Panc1 (cell line): ENCODE measurements at regions not wholly inside any gene's neighbourhood (a gene's known extent, or its start where the extent isn't known, plus 50 kb on each side); places are given as distances from the start of the nearest gene placed in this dataset.
A peak's percentile ranks its signal among the peaks of the same experiment; 100 is the strongest.

Source experiments
- ATAC-seq: fragments of 200-7000 bp; cut with Tn5 transposase; 2 replicates; pipeline ENCODE4 v1.9.1; 2020; ENCODE audit warnings: mild to moderate bottlenecking, moderate library complexity
- BruUV-seq: library from RNA; stranded (reverse); fragments of 400-500 nt; replicated peaks from 2 replicates; lab custom pipeline; 2021; lab: Mats Ljungman, UMichigan
- CTCF ChIA-PET: fragments of 300-600 bp; sonication (Branson Sonifier 250); formaldehyde crosslinking; loops from one replicate; lab custom pipeline; 2022; ENCODE audit warnings: antibody characterized with exemption; lab: Charles Lee
- POLR2A ChIA-PET: fragments of 300-600 bp; sonication (Branson Sonifier 250); formaldehyde crosslinking; loops from one replicate; lab custom pipeline; 2022; ENCODE audit warnings: antibody characterized with exemption; lab: Charles Lee
- DNase-seq: peaks from one replicate; pipeline ENCODE4 v3.0.0-alpha.2; 2010; ENCODE audit warnings: low read depth, low spot score
- H3K27ac ChIP-seq: 2 replicates; pipeline ENCODE4 v1.5.1; 2011; ENCODE audit warnings: mild to moderate bottlenecking, low read length, inconsistent platforms
- H3K27me3 ChIP-seq: fragments of 200-500 bp; sonication (Bioruptor generic); 2 replicates; pipeline ENCODE4 v1.6.0; 2014; ENCODE audit warnings: low read length, inconsistent platforms; ENCODE audit not compliant: control insufficient read depth, insufficient read depth
- H3K36me3 ChIP-seq: fragments of 200-500 bp; sonication (Bioruptor generic); 2 replicates; pipeline ENCODE4 v1.5.1; 2014; ENCODE audit warnings: inconsistent platforms, mild to moderate bottlenecking, low read length, moderate library complexity; ENCODE audit not compliant: control insufficient read depth, insufficient read depth
- H3K4me1 ChIP-seq: 2 replicates; pipeline ENCODE4 v1.5.1; 2011; ENCODE audit warnings: inconsistent platforms, mild to moderate bottlenecking, low read length, moderate library complexity; ENCODE audit not compliant: control insufficient read depth, insufficient read depth
- H3K4me3 ChIP-seq, 2 experiments: 2 replicates each; pipeline ENCODE4 v1.5.1; 2011 to 2012; ENCODE audit warnings: low read depth in 2 of 2, low read length in 2 of 2, mild to moderate bottlenecking in 2 of 2, inconsistent platforms in 1 of 2, moderate library complexity in 1 of 2
- H3K9me3 ChIP-seq: fragments of 200-500 bp; sonication (Bioruptor generic); 2 replicates; pipeline ENCODE4 v1.5.1; 2014; ENCODE audit warnings: low read depth, mild to moderate bottlenecking, inconsistent platforms, low read length, moderate library complexity; ENCODE audit not compliant: control insufficient read depth, insufficient read depth
- POLR2AphosphoS5 ChIP-seq: IDR thresholded peaks from 2 replicates; pipeline ENCODE4 v1.6.1; 2012; ENCODE audit warnings: mild to moderate bottlenecking, low read depth, low read length, moderate library complexity
- SIN3A ChIP-seq: IDR thresholded peaks from 2 replicates; pipeline ENCODE4 v1.6.1; 2012; ENCODE audit warnings: low read depth, mild to moderate bottlenecking, low read length, moderate library complexity, borderline replicate concordance; ENCODE audit not compliant: insufficient read depth
- TCF7L2 ChIP-seq: IDR thresholded peaks from 2 replicates; pipeline ENCODE4 v1.6.1; 2011; ENCODE audit warnings: mild to moderate bottlenecking, low read depth, low read length, inconsistent platforms
- in situ Hi-C: cut with HindIII; loops from 2 replicates; pipeline ENCODE4 v1.10.0; 2016; ENCODE audit warnings: low sequenced_read_pairs, low pct_unique_long_range_greater_than_20kb
- intact Hi-C: fragments of 100-400 bp; cut with micrococcal nuclease; formaldehyde crosslinking; loops from one replicate; pipeline ENCODE4 v1.10.0; 2022; ENCODE audit not compliant: unreplicated experiment
- TF ChIP-seq, protein P1 (sequence below), 2 experiments: IDR thresholded peaks; 2 replicates each; pipeline ENCODE4 v1.6.1; 2011 to 2012; ENCODE audit warnings: low read depth in 2 of 2, control low read depth in 1 of 2, low read length in 1 of 2, mild to moderate bottlenecking in 1 of 2, moderate library complexity in 1 of 2; ENCODE audit not compliant: insufficient read depth in 1 of 2
- TF ChIP-seq, protein P2 (sequence below): fragments of 450-650 bp; IDR thresholded peaks from 2 replicates; pipeline ENCODE4 v1.5.1; 2017; ENCODE audit warnings: mild to moderate bottlenecking

DNA sequence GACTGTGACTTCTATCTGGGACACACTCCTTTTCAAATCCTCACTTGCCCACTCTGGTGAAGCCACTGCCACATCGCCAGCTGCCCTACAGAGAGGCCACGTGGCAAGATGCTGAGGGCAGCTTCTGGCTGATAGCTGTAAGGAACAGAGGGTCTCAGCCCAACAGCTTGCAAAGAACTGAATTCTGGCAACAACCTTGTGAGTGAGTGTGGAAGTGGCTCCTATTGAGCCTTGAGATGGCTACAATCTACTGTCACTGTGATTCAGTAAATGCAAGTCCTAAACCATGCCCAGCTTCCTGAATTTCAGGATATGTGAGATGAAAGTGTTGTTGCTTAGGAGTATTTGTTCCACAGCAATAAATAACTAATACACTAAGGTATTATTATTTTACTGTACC lies 314.3 kb upstream of the TMTC4 start:
- DNase-seq (no peak), ATAC-seq (no peak)
- H3K36me3 ChIP-seq, result no peaks in the 10 kb centered on the region
- in situ Hi-C loops (no loop called here), intact Hi-C loops (no loop called here)
- CTCF ChIA-PET, result no interaction called here
- H3K27ac ChIP-seq, result no peak overlapping the region
- POLR2A ChIA-PET, result no interaction called here
- TF ChIP-seq, protein P1, sequence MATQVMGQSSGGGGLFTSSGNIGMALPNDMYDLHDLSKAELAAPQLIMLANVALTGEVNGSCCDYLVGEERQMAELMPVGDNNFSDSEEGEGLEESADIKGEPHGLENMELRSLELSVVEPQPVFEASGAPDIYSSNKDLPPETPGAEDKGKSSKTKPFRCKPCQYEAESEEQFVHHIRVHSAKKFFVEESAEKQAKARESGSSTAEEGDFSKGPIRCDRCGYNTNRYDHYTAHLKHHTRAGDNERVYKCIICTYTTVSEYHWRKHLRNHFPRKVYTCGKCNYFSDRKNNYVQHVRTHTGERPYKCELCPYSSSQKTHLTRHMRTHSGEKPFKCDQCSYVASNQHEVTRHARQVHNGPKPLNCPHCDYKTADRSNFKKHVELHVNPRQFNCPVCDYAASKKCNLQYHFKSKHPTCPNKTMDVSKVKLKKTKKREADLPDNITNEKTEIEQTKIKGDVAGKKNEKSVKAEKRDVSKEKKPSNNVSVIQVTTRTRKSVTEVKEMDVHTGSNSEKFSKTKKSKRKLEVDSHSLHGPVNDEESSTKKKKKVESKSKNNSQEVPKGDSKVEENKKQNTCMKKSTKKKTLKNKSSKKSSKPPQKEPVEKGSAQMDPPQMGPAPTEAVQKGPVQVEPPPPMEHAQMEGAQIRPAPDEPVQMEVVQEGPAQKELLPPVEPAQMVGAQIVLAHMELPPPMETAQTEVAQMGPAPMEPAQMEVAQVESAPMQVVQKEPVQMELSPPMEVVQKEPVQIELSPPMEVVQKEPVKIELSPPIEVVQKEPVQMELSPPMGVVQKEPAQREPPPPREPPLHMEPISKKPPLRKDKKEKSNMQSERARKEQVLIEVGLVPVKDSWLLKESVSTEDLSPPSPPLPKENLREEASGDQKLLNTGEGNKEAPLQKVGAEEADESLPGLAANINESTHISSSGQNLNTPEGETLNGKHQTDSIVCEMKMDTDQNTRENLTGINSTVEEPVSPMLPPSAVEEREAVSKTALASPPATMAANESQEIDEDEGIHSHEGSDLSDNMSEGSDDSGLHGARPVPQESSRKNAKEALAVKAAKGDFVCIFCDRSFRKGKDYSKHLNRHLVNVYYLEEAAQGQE (IDR thresholded peaks at IDR 0.05; ENCODE audit: insufficient read depth in 1 of 2, low read depth in 2 of 2, low read length in 1 of 2), result no peak
- TF ChIP-seq POLR2AphosphoS5 (no peak), TCF7L2 (no peak), SIN3A (no peak)
- TF ChIP-seq, protein P2, sequence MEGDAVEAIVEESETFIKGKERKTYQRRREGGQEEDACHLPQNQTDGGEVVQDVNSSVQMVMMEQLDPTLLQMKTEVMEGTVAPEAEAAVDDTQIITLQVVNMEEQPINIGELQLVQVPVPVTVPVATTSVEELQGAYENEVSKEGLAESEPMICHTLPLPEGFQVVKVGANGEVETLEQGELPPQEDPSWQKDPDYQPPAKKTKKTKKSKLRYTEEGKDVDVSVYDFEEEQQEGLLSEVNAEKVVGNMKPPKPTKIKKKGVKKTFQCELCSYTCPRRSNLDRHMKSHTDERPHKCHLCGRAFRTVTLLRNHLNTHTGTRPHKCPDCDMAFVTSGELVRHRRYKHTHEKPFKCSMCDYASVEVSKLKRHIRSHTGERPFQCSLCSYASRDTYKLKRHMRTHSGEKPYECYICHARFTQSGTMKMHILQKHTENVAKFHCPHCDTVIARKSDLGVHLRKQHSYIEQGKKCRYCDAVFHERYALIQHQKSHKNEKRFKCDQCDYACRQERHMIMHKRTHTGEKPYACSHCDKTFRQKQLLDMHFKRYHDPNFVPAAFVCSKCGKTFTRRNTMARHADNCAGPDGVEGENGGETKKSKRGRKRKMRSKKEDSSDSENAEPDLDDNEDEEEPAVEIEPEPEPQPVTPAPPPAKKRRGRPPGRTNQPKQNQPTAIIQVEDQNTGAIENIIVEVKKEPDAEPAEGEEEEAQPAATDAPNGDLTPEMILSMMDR, result no peak
- no TSS peak for BruUV-seq
- no peaks in the 10 kb centered on the region for H3K4me1 ChIP-seq
- H3K27me3 ChIP-seq, result no peaks in the 10 kb centered on the region
- H3K9me3 ChIP-seq, result no peaks in the 10 kb centered on the region
- H3K4me3 ChIP-seq, result no peak overlapping the region

DNA sequence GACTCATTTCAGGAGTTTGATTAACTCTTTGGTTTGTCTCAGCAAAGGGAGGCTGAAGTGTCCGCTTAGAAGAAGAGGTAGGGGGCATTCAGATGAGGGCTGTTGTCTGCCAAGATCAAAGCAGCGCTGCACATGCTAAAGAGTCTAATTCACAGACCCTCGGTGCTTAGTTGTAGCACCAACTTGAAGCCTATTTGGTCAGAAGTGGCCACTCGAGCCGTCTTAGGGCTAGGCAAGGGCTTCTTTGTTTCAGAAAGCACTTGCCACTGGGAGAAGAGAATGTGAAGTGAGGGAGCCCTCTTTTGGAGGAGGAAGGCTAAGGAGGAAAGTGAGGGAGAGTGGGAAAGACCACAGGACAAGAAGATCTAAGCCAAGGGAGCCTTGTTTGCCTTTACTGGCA lies 313.4 kb upstream of the TMTC4 start:
- BruUV-seq, result no TSS peak
- Histone ChIP-seq H3K36me3 (no peaks in the 10 kb centered on the region), H3K27me3 (no peaks in the 10 kb centered on the region), H3K9me3 (no peaks in the 10 kb centered on the region), H3K4me3 (no peak overlapping the region), H3K27ac (no peak overlapping the region), H3K4me1 (no peaks in the 10 kb centered on the region)
- ATAC-seq (no peak), DNase-seq (no peak)
- TF ChIP-seq, protein P2, result 0 out of 2 replicates have a peak, but pooled peaks have one; percentile 16
- no peak for TF ChIP-seq SIN3A
- TF ChIP-seq POLR2AphosphoS5, result no peak
- TF ChIP-seq TCF7L2, result no peak
- TF ChIP-seq, protein P1 (IDR thresholded peaks at IDR 0.05; ENCODE audit: insufficient read depth in 1 of 2, low read depth in 2 of 2, low read length in 1 of 2), result no peak
- in situ Hi-C loops (no loop called here), intact Hi-C loops (no loop called here)
- ChIA-PET CTCF (no interaction called here), POLR2A (no interaction called here)
